GM10248 (cell line): ENCODE measurements at regions not wholly inside any gene's neighbourhood (a gene's known extent, or its start where the extent isn't known, plus 50 kb on each side); places are given as distances from the start of the nearest gene placed in this dataset.

Experiments
- CTCF ChIA-PET: fragments of 300-600 bp; sonication (Branson Sonifier 250); formaldehyde crosslinking; extraction: SDS; loops from one replicate; lab custom pipeline; 2021; ENCODE audit warnings: antibody characterized with exemption; lab: Yijun Ruan, JAX
- POLR2A ChIA-PET: fragments of 350-650 bp; sonication (Branson Sonifier 250); formaldehyde crosslinking; extraction: SDS; loops from one replicate; lab custom pipeline; 2020; ENCODE audit warnings: antibody characterized with exemption; lab: Yijun Ruan, JAX
- DNase-seq: peaks from one replicate; pipeline ENCODE4 v3.0.0; 2012; ENCODE audit errors: extremely low spot score
- CTCF ChIP-seq: IDR thresholded peaks from 2 replicates; pipeline ENCODE4 v1.5.1; 2012; ENCODE audit warnings: mild to moderate bottlenecking, low read depth; ENCODE audit errors: extremely low read depth, missing control alignments, control extremely low read depth

- DNase-seq, result no peak
- POLR2A ChIA-PET, result no interaction called here
- TF ChIP-seq CTCF, result no peak
- CTCF ChIA-PET, result interaction anchor here (2.0 to 4.2 kb wide), 2 partner anchors 10 to 527 kb away, joined by 6 to 26 read pairs; no protein-coding TSS in a partner anchor
Measured at GRCh38 chr3:193789455-193789854, 196.4 kb downstream of the OPA1 start.

GRCh38 chr3:193790086-193790990 lies 197.3 kb downstream of the OPA1 start:
- no peak for DNase-seq
- TF ChIP-seq CTCF, result no peak
- POLR2A ChIA-PET, result interaction anchor here (0.6 kb wide), 1 partner anchor 35 kb away, joined by 3 read pairs; no protein-coding TSS in a partner anchor
- CTCF ChIA-PET, result interaction anchor here (1.1 to 4.2 kb wide), 2 partner anchors 10 to 526 kb away, joined by 3 to 26 read pairs; no protein-coding TSS in a partner anchor

GRCh38 chr3:193791041-193792032 lies 198.3 kb downstream of the OPA1 start:
- DNase-seq, result no peak
- TF ChIP-seq CTCF, result no peak
- ChIA-PET CTCF (interaction anchor here (1.1 to 4.2 kb wide), 2 partner anchors 11 to 525 kb away, joined by 3 to 26 read pairs; no protein-coding TSS in a partner anchor), POLR2A (no interaction called here)

- no peak for DNase-seq
- ChIA-PET CTCF (no interaction called here), POLR2A (no interaction called here)
- no peak for TF ChIP-seq CTCF
Measured at GRCh38 chr3:193793123-193793522, 200.1 kb downstream of the OPA1 start.

GRCh38 chr3:193794002-193794881 lies 201.2 kb downstream of the OPA1 start:
- CTCF ChIA-PET, result no interaction called here
- POLR2A ChIA-PET, result no interaction called here
- no peak for DNase-seq
- no peak for TF ChIP-seq CTCF
